Endometrial microvascular endothelial cells (primary cell): ENCODE measurements at regions not wholly inside any gene's neighbourhood (a gene's known extent, or its start where the extent isn't known, plus 50 kb on each side); places are given as distances from the start of the nearest gene placed in this dataset.

Source experiments
- in situ Hi-C: cut with HindIII; loops from 2 replicates; pipeline ENCODE4 v1.10.0; 2017; ENCODE audit warnings: low sequenced_read_pairs, low pct_unique_long_range_greater_than_20kb; ENCODE audit errors: inconsistent ontology term

GRCh38 chr5:74243634-74244033 is 396.9 kb downstream of the ENC1 start:
- in situ Hi-C loops: no loop called here

GRCh38 chr5:74242516-74242915 is 398.0 kb downstream of the ENC1 start:
- in situ Hi-C loops: no loop called here

- in situ Hi-C loops: no loop called here
These were observed 398.8 kb downstream of the ENC1 start for GRCh38 chr5:74241751-74242140.

GRCh38 chr5:74240783-74241750 is 399.5 kb downstream of the ENC1 start:
- in situ Hi-C loops: no loop called here

- in situ Hi-C loops: no loop called here
These were observed 401.3 kb downstream of the ENC1 start for GRCh38 chr5:74239261-74239660.

GRCh38 chr5:74237571-74238145 is 402.9 kb downstream of the ENC1 start:
- in situ Hi-C loops: no loop called here

GRCh38 chr5:74235552-74235951 is 405.0 kb downstream of the ENC1 start:
- in situ Hi-C loops: no loop called here

GRCh38 chr5:74233571-74233970 is 407.0 kb downstream of the ENC1 start:
- in situ Hi-C loops: no loop called here

- in situ Hi-C loops: no loop called here
These were observed 407.4 kb downstream of the ENC1 start for GRCh38 chr5:74233091-74233490.

GRCh38 chr5:74232276-74232675 is 408.3 kb downstream of the ENC1 start:
- in situ Hi-C loops: no loop called here

- in situ Hi-C loops: no loop called here
These were observed 408.8 kb downstream of the ENC1 start for GRCh38 chr5:74231697-74232096.

GRCh38 chr5:74226716-74227485 is 413.6 kb downstream of the ENC1 start:
- in situ Hi-C loops: no loop called here

- in situ Hi-C loops: no loop called here
These were observed 414.9 kb downstream of the ENC1 start for GRCh38 chr5:74225587-74225986.

- in situ Hi-C loops: no loop called here
These were observed 416.2 kb downstream of the ENC1 start for GRCh38 chr5:74224331-74224730.

- in situ Hi-C loops: no loop called here
These were observed 417.7 kb downstream of the ENC1 start for GRCh38 chr5:74222806-74223205.

- in situ Hi-C loops: no loop called here
These were observed 419.1 kb downstream of the ENC1 start for GRCh38 chr5:74221413-74221812.

- in situ Hi-C loops: no loop called here
These were observed 424.5 kb downstream of the ENC1 start for GRCh38 chr5:74216012-74216411.

GRCh38 chr5:74212336-74212735 is 428.2 kb downstream of the ENC1 start:
- in situ Hi-C loops: no loop called here

GRCh38 chr5:74209571-74209970 is 431.0 kb downstream of the ENC1 start:
- in situ Hi-C loops: no loop called here
